Pancreas (tissue), 10 donors: ENCODE measurements at regions not wholly inside any gene's neighbourhood (a gene's known extent, or its start where the extent isn't known, plus 50 kb on each side); places are given as distances from the start of the nearest gene placed in this dataset.
"Not testable (repeated sequence)": the region's sequence is repeated elsewhere in the genome, so short reads cannot be mapped to it uniquely, and the experiment has no call there.

Experiments
- ATAC-seq, 4 donors: fragments of 200-7000 bp; cut with Tn5 transposase; one replicate each; pipeline versions ENCODE4 v1.8.0 to v1.9.1; 2020; ENCODE audit warnings: mild to moderate bottlenecking in 4 of 4, moderate library complexity in 4 of 4
- DNase-seq, 6 donors: peaks; one replicate each; pipeline ENCODE4 v3.0.0-alpha.2; 2020
- FAIRE-seq: peaks from 2 replicates; lab custom pipeline; 2012; peaks lifted over from hg19 to GRCh38; lab: Jason Lieb, UNC
- H3K27ac ChIP-seq, 4 donors: fragments of 200-600 bp; sonication (generic); 1 replicate in 3 of 4; 2 replicates in 1 of 4; pipeline versions ENCODE4 v1.5.0 to v1.8.0; 2020
- H3K27me3 ChIP-seq, 4 donors: fragments of 200-600 bp; one replicate each; pipeline ENCODE4 v1.8.0; 2021
- H3K36me3 ChIP-seq, 3 donors: fragments of 200-600 bp; sonication (generic) in 1 of 3; one replicate each; pipeline versions ENCODE4 v1.5.0 to v1.8.0; 2020 to 2021
- H3K4me1 ChIP-seq, 3 donors: fragments of 200-600 bp; one replicate each; pipeline ENCODE4 v1.8.0; 2021
- H3K4me3 ChIP-seq, 4 donors: fragments of 200-600 bp; sonication (generic) in 2 of 4; one replicate each; pipeline versions ENCODE4 v1.5.0 to v1.8.0; 2020 to 2021
- H3K9me3 ChIP-seq, 4 donors: fragments of 200-600 bp; one replicate each; pipeline ENCODE4 v1.8.0; 2021
- CTCF ChIP-seq, 4 donors: fragments of 200-600 bp; sonication (generic) in 3 of 4; IDR thresholded peaks; one replicate each; pipeline versions ENCODE4 v1.5.0 to v1.8.0; 2021; ENCODE audit warnings: antibody characterized with exemption in 4 of 4
- WGBS, 2 donors: extraction: QIAGEN DNeasy Blood & Tissue Kit; methylation state at CpG; one replicate each; pipeline ENCODE4 v1.1.7; 2013; 5-methylcytosine and 5-hydroxymethylcytosine counted together
- intact Hi-C, 3 donors: fragments of 100-400 bp; cut with DNase I; formaldehyde crosslinking; loops; one replicate each; pipeline versions ENCODE4 v1.11.1 to v1.14.2; 2022
- donor health status: healthy with polysubstance abuse.
- donor health status: DM: no; HTN: no; CAD: no; lungs with moderate emphysema.
- donor health status: DM: no; HTN: no; CAD: no.
- donor health status: control.
- donor health status: control.
- donor health status: Bipolar disorder and iron deficiency.
- donor health status: DM: yes; HTN: yes; CAD: no.
- donor health status: DM: no; HTN: no; CAD: no.
- donor health status: DM: no; HTN: no; CAD: no.
- donor health status: DM: yes; HTN: yes; CAD: no.

- H3K4me1 ChIP-seq, result no peaks in the 10 kb centered on the region
- ATAC-seq (no peak), DNase-seq (no peak), FAIRE-seq (no peak)
- TF ChIP-seq CTCF (IDR thresholded peaks at IDR 0.05), result no peak
- H3K27me3 ChIP-seq, result no peaks in the 10 kb centered on the region
- H3K4me3 ChIP-seq, result no peak overlapping the region
- H3K27ac ChIP-seq, result no peak overlapping the region
- WGBS, 2 donors, result 61 to 66% methylated on average over 8 of the region's 8 CpGs
- no peaks in the 10 kb centered on the region for H3K36me3 ChIP-seq
- no peaks in the 10 kb centered on the region for H3K9me3 ChIP-seq
- intact Hi-C loops, result no loop called here
Measured at GRCh38 chr20:43360016-43360415, 97.7 kb upstream of the SRSF6 start.

- H3K9me3 ChIP-seq, result no peaks in the 10 kb centered on the region
- ATAC-seq, result no peak
- FAIRE-seq, result no peak
- H3K4me3 ChIP-seq, result no peak overlapping the region
- WGBS, 2 donors, result 65 to 80% methylated on average over 2 of the region's 2 CpGs
- H3K27me3 ChIP-seq, result no peaks in the 10 kb centered on the region
- intact Hi-C loops, result no loop called here
- no peaks in the 10 kb centered on the region for H3K4me1 ChIP-seq
- no peak overlapping the region for H3K27ac ChIP-seq
- no peaks in the 10 kb centered on the region for H3K36me3 ChIP-seq
- no peak for TF ChIP-seq CTCF (IDR thresholded peaks at IDR 0.05)
- no peak for DNase-seq
Measured at GRCh38 chr20:43358811-43359210, 98.9 kb upstream of the SRSF6 start.

- intact Hi-C loops, result no loop called here
- no peak overlapping the region for H3K27ac ChIP-seq
- no peaks in the 10 kb centered on the region for H3K36me3 ChIP-seq
- H3K4me3 ChIP-seq, result no peak overlapping the region
- no peaks in the 10 kb centered on the region for H3K4me1 ChIP-seq
- no peak for FAIRE-seq
- H3K9me3 ChIP-seq, result no peaks in the 10 kb centered on the region
- no peak for ATAC-seq
- TF ChIP-seq CTCF (IDR thresholded peaks at IDR 0.05), result no peak
- no peaks in the 10 kb centered on the region for H3K27me3 ChIP-seq
- WGBS, 2 donors, result 71 to 83% methylated on average over 6 of the region's 6 CpGs
- DNase-seq, result no peak
Measured at GRCh38 chr20:43357352-43357751, 100.3 kb upstream of the SRSF6 start.

GRCh38 chr20:43355610-43356009 is 102.1 kb upstream of the SRSF6 start:
- no peak for TF ChIP-seq CTCF (IDR thresholded peaks at IDR 0.05)
- intact Hi-C loops, result no loop called here
- DNase-seq, result no peak
- Histone ChIP-seq H3K36me3 (no peaks in the 10 kb centered on the region), H3K4me3 (no peak overlapping the region), H3K27me3 (no peaks in the 10 kb centered on the region), H3K4me1 (no peaks in the 10 kb centered on the region), H3K27ac (no peak overlapping the region), H3K9me3 (no peaks in the 10 kb centered on the region)
- ATAC-seq, result no peak
- 45 to 48% methylated on average over 2 of the region's 2 CpGs for WGBS, 2 donors
- no peak for FAIRE-seq

- no peaks in the 10 kb centered on the region for H3K9me3 ChIP-seq
- ATAC-seq (no peak), FAIRE-seq (no peak), DNase-seq (no peak)
- TF ChIP-seq CTCF (IDR thresholded peaks at IDR 0.05), result no peak
- WGBS, 2 donors, result 69 to 84% methylated on average over 8 of the region's 8 CpGs
- no peaks in the 10 kb centered on the region for H3K27me3 ChIP-seq
- no peak overlapping the region for H3K4me3 ChIP-seq
- no peaks in the 10 kb centered on the region for H3K4me1 ChIP-seq
- intact Hi-C loops, result no loop called here
- no peak overlapping the region for H3K27ac ChIP-seq
- H3K36me3 ChIP-seq, result no peaks in the 10 kb centered on the region
Measured at GRCh38 chr20:43352996-43353395, 104.7 kb upstream of the SRSF6 start.

- H3K9me3 ChIP-seq, H3K4me1 ChIP-seq, intact Hi-C loops, ATAC-seq, H3K27me3 ChIP-seq, FAIRE-seq, H3K4me3 ChIP-seq, DNase-seq, H3K27ac ChIP-seq, H3K36me3 ChIP-seq: not testable (repeated sequence)
- WGBS, 2 donors, result 83 to 87% methylated on average over 3 of the region's 3 CpGs
Measured at GRCh38 chr20:43350694-43351093, 107.0 kb upstream of the SRSF6 start.
